ENCODE measurements at regions not wholly inside any gene's neighbourhood (a gene's known extent, or its start where the extent isn't known, plus 50 kb on each side); places are given as distances from the start of the nearest gene placed in this dataset.
"Not testable (repeated sequence)": the region's sequence is repeated elsewhere in the genome, so short reads cannot be mapped to it uniquely, and the experiment has no call there.

DNA sequence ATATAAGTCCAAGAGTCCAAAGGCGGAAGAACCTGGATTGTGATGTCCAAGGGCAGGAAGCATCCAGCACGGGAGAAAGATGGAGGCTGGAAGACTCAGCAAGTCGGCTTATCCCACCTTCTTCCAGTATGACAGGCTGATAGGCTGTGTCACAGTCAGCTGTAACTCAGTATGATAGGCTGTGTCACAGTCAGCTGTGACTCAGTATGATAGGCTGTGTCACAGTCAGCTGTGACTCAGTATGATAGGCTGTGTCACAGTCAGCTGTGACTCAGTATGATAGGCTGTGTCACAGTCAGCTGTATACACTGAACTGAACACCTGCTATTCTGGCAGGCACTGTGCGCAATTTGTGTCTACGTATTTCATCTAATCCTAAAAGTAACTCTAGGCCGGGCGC is 271.9 kb downstream of the LRATD1 start:
- not testable (repeated sequence) for TF ChIP-seq RBBP5 (IDR thresholded peaks at IDR 0.05; ENCODE audit: borderline replicate concordance, low read depth, low read length); JUND (IDR thresholded peaks at IDR 0.05; ENCODE audit: low read length); TCF12 (IDR thresholded peaks at IDR 0.05; ENCODE audit: low read depth, low read length); RNF2 (IDR thresholded peaks at IDR 0.05; ENCODE audit: borderline replicate concordance, low read depth, low read length, missing control alignments, poor library complexity, severe bottlenecking); RFX5 (IDR thresholded peaks at IDR 0.05; ENCODE audit: borderline replicate concordance, low read depth, low read length); POLR2AphosphoS5 (IDR thresholded peaks at IDR 0.05; ENCODE audit: low read depth, low read length); POLR2A (IDR thresholded peaks at IDR 0.05; ENCODE audit: control extremely low read depth in 1 of 2, low read depth in 2 of 2, low read length in 2 of 2); EP300 (IDR thresholded peaks at IDR 0.05; ENCODE audit: borderline replicate concordance in 1 of 2, low read depth in 2 of 2, low read length in 2 of 2); EZH2 (IDR thresholded peaks at IDR 0.05; ENCODE audit: low read depth, low read length, severe bottlenecking); SIN3A (conservative IDR thresholded peaks at IDR 0.05 in 1 of 2, IDR thresholded peaks at IDR 0.05 in 1 of 2; ENCODE audit: low read depth in 1 of 2, low read length in 2 of 2)
- TF ChIP-seq, protein P1, sequence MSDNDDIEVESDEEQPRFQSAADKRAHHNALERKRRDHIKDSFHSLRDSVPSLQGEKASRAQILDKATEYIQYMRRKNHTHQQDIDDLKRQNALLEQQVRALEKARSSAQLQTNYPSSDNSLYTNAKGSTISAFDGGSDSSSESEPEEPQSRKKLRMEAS (IDR thresholded peaks at IDR 0.05) = not testable (repeated sequence)
- TF ChIP-seq, protein P2, sequence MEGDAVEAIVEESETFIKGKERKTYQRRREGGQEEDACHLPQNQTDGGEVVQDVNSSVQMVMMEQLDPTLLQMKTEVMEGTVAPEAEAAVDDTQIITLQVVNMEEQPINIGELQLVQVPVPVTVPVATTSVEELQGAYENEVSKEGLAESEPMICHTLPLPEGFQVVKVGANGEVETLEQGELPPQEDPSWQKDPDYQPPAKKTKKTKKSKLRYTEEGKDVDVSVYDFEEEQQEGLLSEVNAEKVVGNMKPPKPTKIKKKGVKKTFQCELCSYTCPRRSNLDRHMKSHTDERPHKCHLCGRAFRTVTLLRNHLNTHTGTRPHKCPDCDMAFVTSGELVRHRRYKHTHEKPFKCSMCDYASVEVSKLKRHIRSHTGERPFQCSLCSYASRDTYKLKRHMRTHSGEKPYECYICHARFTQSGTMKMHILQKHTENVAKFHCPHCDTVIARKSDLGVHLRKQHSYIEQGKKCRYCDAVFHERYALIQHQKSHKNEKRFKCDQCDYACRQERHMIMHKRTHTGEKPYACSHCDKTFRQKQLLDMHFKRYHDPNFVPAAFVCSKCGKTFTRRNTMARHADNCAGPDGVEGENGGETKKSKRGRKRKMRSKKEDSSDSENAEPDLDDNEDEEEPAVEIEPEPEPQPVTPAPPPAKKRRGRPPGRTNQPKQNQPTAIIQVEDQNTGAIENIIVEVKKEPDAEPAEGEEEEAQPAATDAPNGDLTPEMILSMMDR (IDR thresholded peaks at IDR 0.05; ENCODE audit: control extremely low read depth in 1 of 3, insufficient read depth in 1 of 3, low read depth in 1 of 3, low read length in 3 of 3) = not testable (repeated sequence)
- TF ChIP-seq, protein P3, sequence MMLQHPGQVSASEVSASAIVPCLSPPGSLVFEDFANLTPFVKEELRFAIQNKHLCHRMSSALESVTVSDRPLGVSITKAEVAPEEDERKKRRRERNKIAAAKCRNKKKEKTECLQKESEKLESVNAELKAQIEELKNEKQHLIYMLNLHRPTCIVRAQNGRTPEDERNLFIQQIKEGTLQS (IDR thresholded peaks at IDR 0.05; ENCODE audit: insufficient read depth, low read depth, low read length) = not testable (repeated sequence)
- TF ChIP-seq, protein P4, sequence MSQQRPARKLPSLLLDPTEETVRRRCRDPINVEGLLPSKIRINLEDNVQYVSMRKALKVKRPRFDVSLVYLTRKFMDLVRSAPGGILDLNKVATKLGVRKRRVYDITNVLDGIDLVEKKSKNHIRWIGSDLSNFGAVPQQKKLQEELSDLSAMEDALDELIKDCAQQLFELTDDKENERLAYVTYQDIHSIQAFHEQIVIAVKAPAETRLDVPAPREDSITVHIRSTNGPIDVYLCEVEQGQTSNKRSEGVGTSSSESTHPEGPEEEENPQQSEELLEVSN (IDR thresholded peaks at IDR 0.05) = not testable (repeated sequence)
